ENCODE measurements at regions not wholly inside any gene's neighbourhood (a gene's known extent, or its start where the extent isn't known, plus 50 kb on each side); places are given as distances from the start of the nearest gene placed in this dataset.

- TF ChIP-seq CTCF (conservative IDR thresholded peaks at IDR 0.05; ENCODE audit: low read length): no peak
- no peak for TF ChIP-seq EZH2phosphoT487 (IDR thresholded peaks at IDR 0.05; ENCODE audit: borderline replicate concordance, low read depth, low read length)
Measured at GRCh38 chr3:67118122-67118521, 120.0 kb downstream of the KBTBD8 start.
